IMR-90 (cell line): ENCODE measurements at regions not wholly inside any gene's neighbourhood (a gene's known extent, or its start where the extent isn't known, plus 50 kb on each side); places are given as distances from the start of the nearest gene placed in this dataset.

Experiments
- ATAC-seq: fragments of 200-7000 bp; cut with Tn5 transposase; 2 replicates; pipeline ENCODE4 v1.9.1; 2020; ENCODE audit warnings: low read depth, mild to moderate bottlenecking, moderate library complexity
- BruUV-seq: library from RNA; stranded (reverse); fragments of 400-500 nt; replicated peaks from 2 replicates; lab custom pipeline; 2021; lab: Mats Ljungman, UMichigan
- CTCF ChIA-PET: fragments of 300-600 bp; formaldehyde crosslinking; extraction: SDS; loops from one replicate; lab custom pipeline; 2021; ENCODE audit warnings: antibody characterized with exemption; lab: Yijun Ruan, JAX
- POLR2A ChIA-PET: fragments of 300-600 bp; sonication (Branson Sonifier 250); formaldehyde crosslinking; loops from one replicate; lab custom pipeline; 2022; ENCODE audit warnings: antibody characterized with exemption; ENCODE audit not compliant: unreplicated experiment; lab: Charles Lee
- DNase-seq: peaks from one replicate; pipeline ENCODE4 v3.0.0; 2013
- H2AFZ ChIP-seq: replicated peaks from 2 replicates; pipeline ENCODE3; 2013; ENCODE audit warnings: low read length, mild to moderate bottlenecking; ENCODE audit not compliant: poor library complexity
- H2AK5ac ChIP-seq: 2 replicates; pipeline ENCODE4 v1.6.1; 2013; ENCODE audit warnings: low read depth, low read length, inconsistent platforms
- H2AK9ac ChIP-seq: replicated peaks from 2 replicates; pipeline ENCODE3; 2013; ENCODE audit warnings: mild to moderate bottlenecking, low read depth, low read length, moderate library complexity; ENCODE audit not compliant: poor library complexity
- H2BK120ac ChIP-seq: 2 replicates; pipeline ENCODE4 v1.6.1; 2013; ENCODE audit warnings: low read depth, low read length, inconsistent platforms
- H2BK15ac ChIP-seq: 3 replicates; pipeline ENCODE4 v1.6.1; 2013; ENCODE audit warnings: low read depth, low read length, inconsistent platforms
- H2BK20ac ChIP-seq: 2 replicates; pipeline ENCODE4 v1.6.1; 2013; ENCODE audit warnings: low read depth, mild to moderate bottlenecking, inconsistent platforms, low read length, moderate library complexity
- H2BK5ac ChIP-seq: 2 replicates; pipeline ENCODE4 v1.6.1; 2013; ENCODE audit warnings: mild to moderate bottlenecking, low read depth, low read length, inconsistent platforms; ENCODE audit not compliant: poor library complexity, severe bottlenecking
- H3K14ac ChIP-seq: replicated peaks from 2 replicates; pipeline ENCODE4 v1.6.1; 2013; ENCODE audit warnings: low read depth, low read length, inconsistent platforms
- H3K18ac ChIP-seq: 2 replicates; pipeline ENCODE4 v1.6.1; 2013; ENCODE audit warnings: low read depth, low read length, control low read depth
- H3K23ac ChIP-seq: 2 replicates; pipeline ENCODE4 v1.6.1; 2013; ENCODE audit warnings: low read depth, low read length, inconsistent platforms
- H3K27ac ChIP-seq: 2 replicates; pipeline ENCODE4 v1.5.1; 2013; ENCODE audit warnings: mild to moderate bottlenecking, control low read depth, low read length; ENCODE audit not compliant: insufficient read depth
- H3K27me3 ChIP-seq: 2 replicates; pipeline ENCODE4 v1.6.1; 2013; ENCODE audit warnings: low read length; ENCODE audit not compliant: control insufficient read depth, insufficient read depth
- H3K36me3 ChIP-seq: 2 replicates; pipeline ENCODE4 v1.6.1; 2013; ENCODE audit warnings: low read length, mixed read lengths; ENCODE audit not compliant: control insufficient read depth, insufficient read depth
- H3K4ac ChIP-seq: 2 replicates; pipeline ENCODE4 v1.6.1; 2013; ENCODE audit warnings: low read depth, low read length, inconsistent platforms
- H3K4me1 ChIP-seq: 2 replicates; pipeline ENCODE4 v1.6.1; 2013; ENCODE audit warnings: low read length, mixed read lengths; ENCODE audit not compliant: control insufficient read depth, insufficient read depth
- H3K4me2 ChIP-seq: 2 replicates; pipeline ENCODE4 v1.6.1; 2013; ENCODE audit warnings: low read depth, mild to moderate bottlenecking, control low read depth, low read length, moderate library complexity
- H3K4me3 ChIP-seq: 2 replicates; pipeline ENCODE4 v1.5.1; 2013; ENCODE audit warnings: low read depth, mild to moderate bottlenecking, control low read depth, low read length, moderate library complexity; ENCODE audit not compliant: insufficient read depth
- H3K56ac ChIP-seq: 2 replicates; pipeline ENCODE4 v1.6.1; 2013; ENCODE audit warnings: low read length, inconsistent platforms; ENCODE audit not compliant: insufficient read depth; ENCODE audit errors: extremely low read depth
- H3K79me1 ChIP-seq, 2 experiments: 2 replicates each; pipeline ENCODE4 v1.6.1; 2013; ENCODE audit warnings: low read length in 2 of 2, inconsistent platforms in 1 of 2, low read depth in 1 of 2
- H3K9ac ChIP-seq: 2 replicates; pipeline ENCODE4 v1.6.1; 2013; ENCODE audit warnings: low read depth, low read length, control low read depth
- H3K9me1 ChIP-seq: 2 replicates; pipeline ENCODE4 v1.6.1; 2013; ENCODE audit warnings: low read length, inconsistent platforms; ENCODE audit not compliant: insufficient read depth
- H3K9me3 ChIP-seq: 2 replicates; pipeline ENCODE4 v1.6.1; 2013; ENCODE audit warnings: low read length; ENCODE audit not compliant: control insufficient read depth, insufficient read depth
- H4K20me1 ChIP-seq: 2 replicates; pipeline ENCODE4 v1.6.1; 2013; ENCODE audit warnings: low read length, inconsistent platforms; ENCODE audit not compliant: insufficient read depth
- H4K5ac ChIP-seq: 2 replicates; pipeline ENCODE4 v1.6.1; 2013; ENCODE audit warnings: mild to moderate bottlenecking, low read depth, low read length, control low read depth
- H4K8ac ChIP-seq, 2 experiments: 2 replicates each; pipeline ENCODE4 v1.6.1; 2013; ENCODE audit warnings: low read depth in 2 of 2, low read length in 2 of 2, control low read depth in 1 of 2, inconsistent platforms in 1 of 2
- H4K91ac ChIP-seq: 2 replicates; pipeline ENCODE4 v1.6.1; 2013; ENCODE audit warnings: low read depth, low read length, inconsistent platforms; ENCODE audit not compliant: insufficient read depth
- CHD1 ChIP-seq: IDR thresholded peaks from 2 replicates; pipeline ENCODE4 v1.6.1; 2012; ENCODE audit warnings: low read depth, low read length, improper control_type of control experiment
- ELK1 ChIP-seq: fragments of 150-350 bp; IDR thresholded peaks from 2 replicates; pipeline ENCODE4 v1.6.1; 2016; ENCODE audit warnings: low read depth, mild to moderate bottlenecking, low read length, moderate library complexity, borderline replicate concordance
- FOS ChIP-seq: fragments of 150-350 bp; IDR thresholded peaks from 2 replicates; pipeline ENCODE4 v1.6.1; 2016; ENCODE audit warnings: low read depth, low read length
- MAFK ChIP-seq: IDR thresholded peaks from 2 replicates; pipeline ENCODE4 v1.6.1; 2012; ENCODE audit warnings: low read depth, low read length, improper control_type of control experiment
- MXI1 ChIP-seq: IDR thresholded peaks from 2 replicates; pipeline ENCODE4 v1.6.1; 2012; ENCODE audit warnings: low read depth, mild to moderate bottlenecking, low read length, moderate library complexity, borderline replicate concordance
- RAD21 ChIP-seq: IDR thresholded peaks from 2 replicates; pipeline ENCODE4 v1.6.1; 2012; ENCODE audit warnings: low read length, improper control_type of control experiment
- RCOR1 ChIP-seq: IDR thresholded peaks from 2 replicates; pipeline ENCODE4 v1.6.1; 2012; ENCODE audit warnings: mild to moderate bottlenecking, low read length, improper control_type of control experiment; ENCODE audit not compliant: insufficient replicate concordance
- RFX5 ChIP-seq: IDR thresholded peaks from 2 replicates; pipeline ENCODE4 v1.8.0; 2012; ENCODE audit warnings: low read depth, mild to moderate bottlenecking, low read length, moderate library complexity
- SMC3 ChIP-seq: fragments of 150-350 bp; IDR thresholded peaks from 2 replicates; pipeline ENCODE4 v1.6.1; 2016; ENCODE audit warnings: low read depth, mild to moderate bottlenecking, antibody characterized with exemption, low read length, moderate library complexity
- USF2 ChIP-seq: fragments of 150-350 bp; IDR thresholded peaks from 2 replicates; pipeline ENCODE4 v1.6.1; 2017; ENCODE audit warnings: mild to moderate bottlenecking, antibody characterized with exemption, low read length, low read depth
- WGBS, 2 experiments: methylation state at CpG; one replicate each; pipeline versions ENCODE4 v1.1.5 to v1.1.7; 2013; ENCODE audit warnings: missing lambda C conversion rate in 2 of 2; ENCODE audit not compliant: insufficient read length in 1 of 2; ENCODE audit errors: extremely low coverage in 2 of 2; 5-methylcytosine and 5-hydroxymethylcytosine counted together
- dilution Hi-C: fragments of 300-500 bp; cut with HindIII; formaldehyde crosslinking; loops from one replicate; pipeline ENCODE4 v1.14.3; 2018; ENCODE audit warnings: low sequenced_read_pairs; ENCODE audit not compliant: unreplicated experiment
- in situ Hi-C: fragments of 300-500 bp; cut with MboI; formaldehyde crosslinking; loops from 3 replicates; pipeline ENCODE4 v1.14.3; 2019; ENCODE audit warnings: low sequenced_read_pairs, inconsistent platforms, mixed read lengths
- intact Hi-C: fragments of 100-400 bp; cut with micrococcal nuclease; formaldehyde crosslinking; loops from 2 replicates; pipeline ENCODE4 v1.10.0; 2022

GRCh38 chr13:108031865-108032264 lies 183.5 kb downstream of the LIG4 start:
- H3K56ac ChIP-seq = no peak overlapping the region
- H3K9me1 ChIP-seq = no peaks in the 10 kb centered on the region
- peaks cover 6% of the 10 kb centered on the region for H3K27me3 ChIP-seq
- intact Hi-C loops = no loop called here
- H2BK120ac ChIP-seq = no peak overlapping the region
- dilution Hi-C loops = no loop called here
- no peak overlapping the region for H3K27ac ChIP-seq
- no peaks in the 10 kb centered on the region for H3K36me3 ChIP-seq
- no peak overlapping the region for H2AK5ac ChIP-seq
- H2BK15ac ChIP-seq = no peak overlapping the region
- no peak overlapping the region for H3K4me3 ChIP-seq
- no peaks in the 10 kb centered on the region for H3K79me1 ChIP-seq
- ChIA-PET POLR2A (no interaction called here), CTCF (no interaction called here)
- no peak overlapping the region for H2BK5ac ChIP-seq
- H2AFZ ChIP-seq = no peak overlapping the region
- H3K4ac ChIP-seq = no peak overlapping the region
- H2AK9ac ChIP-seq = no peak overlapping the region
- H3K18ac ChIP-seq = no peak overlapping the region
- no peak overlapping the region for H2BK20ac ChIP-seq
- BruUV-seq = no TSS peak
- H3K14ac ChIP-seq = no peak overlapping the region
- H3K4me1 ChIP-seq = no peaks in the 10 kb centered on the region
- DNase-seq = no peak
- no peak overlapping the region for H4K8ac ChIP-seq
- no peak overlapping the region for H3K9ac ChIP-seq
- no peak overlapping the region for H3K4me2 ChIP-seq
- 46% methylated on average over 3 of the region's 5 CpGs; no CpG with 5 or more reads in 1 of the 2 experiments for WGBS, 2 experiments
- H3K23ac ChIP-seq = no peak overlapping the region
- no peak overlapping the region for H4K91ac ChIP-seq
- H4K5ac ChIP-seq = no peak overlapping the region
- H3K9me3 ChIP-seq = no peaks in the 10 kb centered on the region
- TF ChIP-seq RAD21 = no peak
- TF ChIP-seq CHD1 = no peak
- TF ChIP-seq RCOR1 = no peak
- TF ChIP-seq MXI1 = no peak
- TF ChIP-seq MAFK = no peak
- no peak for TF ChIP-seq ELK1
- TF ChIP-seq FOS = no peak
- TF ChIP-seq USF2 = no peak
- no peak for TF ChIP-seq RFX5
- no peak for TF ChIP-seq SMC3
- no peak for ATAC-seq
- in situ Hi-C loops = no loop called here
- no peaks in the 10 kb centered on the region for H4K20me1 ChIP-seq
